Naive B cell (primary cell): ENCODE measurements at regions not wholly inside any gene's neighbourhood (a gene's known extent, or its start where the extent isn't known, plus 50 kb on each side); places are given as distances from the start of the nearest gene placed in this dataset.
A peak's percentile ranks its signal among the peaks of the same experiment; 100 is the strongest.

ENCODE experiments used
- ATAC-seq, 2 donors: fragments of 150-1000 bp; cut with Tn5 transposase; 2 replicates each; pipeline ENCODE4 v1.10.0; 2021; ENCODE audit warnings: low read depth in 2 of 2, mild to moderate bottlenecking in 2 of 2, moderate library complexity in 2 of 2
- DNase-seq: peaks from one replicate; pipeline ENCODE4 v3.0.0; 2022
- H3K27ac Mint-ChIP-seq, 6 donors: one replicate each; pipeline ENCODE4 v1.8.0; 2020 to 2022; ENCODE audit warnings: mild to moderate bottlenecking in 6 of 6, mixed read lengths in 6 of 6, moderate library complexity in 5 of 6, inconsistent platforms in 2 of 6
- H3K27me3 Mint-ChIP-seq, 3 donors: one replicate each; pipeline ENCODE4 v1.8.0; 2021 to 2022; ENCODE audit warnings: mixed read lengths in 3 of 3, mild to moderate bottlenecking in 1 of 3
- H3K36me3 Mint-ChIP-seq, 2 donors: one replicate each; pipeline ENCODE4 v1.8.0; 2020 to 2022; ENCODE audit warnings: mixed read lengths in 2 of 2, inconsistent platforms in 1 of 2, mild to moderate bottlenecking in 1 of 2
- H3K4me1 Mint-ChIP-seq, 3 donors: one replicate each; pipeline ENCODE4 v1.8.0; 2020 to 2022; ENCODE audit warnings: mixed read lengths in 3 of 3, inconsistent platforms in 1 of 3, mild to moderate bottlenecking in 1 of 3, moderate library complexity in 1 of 3
- H3K4me3 Mint-ChIP-seq, 8 donors: one replicate each; pipeline ENCODE4 v1.8.0; 2020 to 2022; ENCODE audit warnings: mild to moderate bottlenecking in 8 of 8, mixed read lengths in 8 of 8, moderate library complexity in 8 of 8, inconsistent platforms in 2 of 8
- H3K9me3 Mint-ChIP-seq, 7 donors: one replicate each; pipeline ENCODE4 v1.8.0; 2020 to 2022; ENCODE audit warnings: mixed read lengths in 7 of 7, mild to moderate bottlenecking in 5 of 7, inconsistent platforms in 2 of 7, moderate library complexity in 1 of 7

DNA sequence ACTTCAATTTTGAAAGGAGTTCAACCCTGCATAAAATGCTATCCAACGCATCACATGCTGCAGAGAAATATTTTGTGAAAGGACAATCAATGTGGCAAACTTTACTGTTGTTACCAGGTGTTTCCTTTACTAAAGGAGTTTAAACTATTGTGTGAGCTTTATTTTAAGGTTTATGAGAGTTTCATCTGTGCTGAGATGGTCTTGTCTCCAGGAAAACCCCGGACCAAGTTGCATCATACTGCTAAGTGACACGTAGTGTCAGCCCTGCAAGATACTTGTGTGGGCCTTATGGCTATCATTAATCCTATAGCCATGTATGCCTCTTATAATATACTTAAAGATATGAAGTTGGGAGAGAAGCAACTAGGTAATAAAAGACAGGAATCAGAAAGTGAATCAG lies 94.5 kb upstream of the EPHA6 start:
- Mint-ChIP-seq H3K27me3 (no peaks in the 10 kb centered on the region), H3K4me1 (no peaks in the 10 kb centered on the region), H3K9me3 (peaks cover 0 to 8% (median 4%) of the 10 kb centered on the region in 7 donors), H3K27ac (no peak overlapping the region), H3K4me3 (no peak overlapping the region), H3K36me3 (no peaks in the 10 kb centered on the region)
- ATAC-seq, result no peak
- DNase-seq, result no peak

DNA sequence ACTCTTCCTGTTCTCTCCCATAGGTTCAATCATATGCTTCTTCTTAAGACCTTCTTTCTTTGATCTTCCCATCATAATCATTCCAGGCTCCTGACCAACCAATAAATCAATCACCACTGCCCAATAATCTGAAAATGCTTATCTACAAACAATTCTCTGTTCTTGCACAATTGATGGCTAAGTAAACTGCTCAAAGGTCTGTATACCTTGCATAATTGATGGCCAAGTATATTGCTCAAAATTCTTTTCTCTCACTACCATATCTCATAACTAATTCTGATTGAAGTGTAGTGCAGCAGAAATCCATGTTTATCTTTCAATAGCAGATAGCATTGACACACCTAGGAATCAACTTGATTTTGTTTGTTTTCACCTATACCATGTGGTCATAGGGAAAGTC lies 83.4 kb upstream of the EPHA6 start:
- ATAC-seq (no peak), DNase-seq (no peak)
- H3K27ac Mint-ChIP-seq, result no peak overlapping the region
- H3K4me3 Mint-ChIP-seq, result no peak overlapping the region
- no peaks in the 10 kb centered on the region for H3K36me3 Mint-ChIP-seq
- H3K4me1 Mint-ChIP-seq, result no peaks in the 10 kb centered on the region
- peaks cover 0 to 5% (median 2%) of the 10 kb centered on the region in 7 donors for H3K9me3 Mint-ChIP-seq
- H3K27me3 Mint-ChIP-seq, result no peaks in the 10 kb centered on the region

DNA sequence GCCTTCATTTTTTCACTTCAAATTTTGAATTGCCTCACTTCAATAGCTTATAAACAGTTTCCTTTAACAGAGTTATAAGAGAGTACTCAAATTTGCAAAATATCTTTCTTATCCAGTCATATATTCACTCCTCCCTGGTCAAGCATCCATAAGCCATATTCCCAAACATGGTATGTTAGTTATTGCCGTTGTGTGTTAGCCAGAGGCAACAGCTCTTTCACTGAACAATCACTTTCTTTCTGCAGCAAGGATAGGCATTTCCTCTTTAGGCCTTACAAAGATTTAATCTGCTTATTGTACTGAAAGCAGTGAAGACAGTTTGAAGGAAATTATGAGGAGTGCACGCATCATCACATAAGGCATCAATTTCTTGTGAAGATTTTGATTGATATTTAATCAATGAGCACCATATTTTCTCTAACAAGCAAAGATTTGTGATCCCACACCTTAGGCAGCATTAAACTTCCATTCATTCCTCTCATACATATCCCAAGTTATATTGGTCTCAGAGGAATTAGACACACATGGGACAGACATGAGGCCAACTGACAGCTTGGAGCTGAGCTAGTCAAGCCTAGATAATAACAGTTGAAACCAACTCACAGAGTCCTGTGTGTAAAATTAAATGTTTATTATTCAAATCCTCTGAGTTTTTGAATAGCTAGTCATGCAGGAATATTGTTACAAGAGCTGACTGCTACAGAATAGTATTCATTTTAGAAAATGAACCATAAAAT lies 80.0 kb upstream of the EPHA6 start:
- no peak overlapping the region for H3K27ac Mint-ChIP-seq
- H3K27me3 Mint-ChIP-seq, result no peaks in the 10 kb centered on the region
- no peak for ATAC-seq
- no peaks in the 10 kb centered on the region for H3K36me3 Mint-ChIP-seq
- no peaks in the 10 kb centered on the region for H3K4me1 Mint-ChIP-seq
- H3K9me3 Mint-ChIP-seq, result peaks cover 0 to 6% (median 2%) of the 10 kb centered on the region in 7 donors
- H3K4me3 Mint-ChIP-seq, result no peak overlapping the region
- DNase-seq, result no peak

DNA sequence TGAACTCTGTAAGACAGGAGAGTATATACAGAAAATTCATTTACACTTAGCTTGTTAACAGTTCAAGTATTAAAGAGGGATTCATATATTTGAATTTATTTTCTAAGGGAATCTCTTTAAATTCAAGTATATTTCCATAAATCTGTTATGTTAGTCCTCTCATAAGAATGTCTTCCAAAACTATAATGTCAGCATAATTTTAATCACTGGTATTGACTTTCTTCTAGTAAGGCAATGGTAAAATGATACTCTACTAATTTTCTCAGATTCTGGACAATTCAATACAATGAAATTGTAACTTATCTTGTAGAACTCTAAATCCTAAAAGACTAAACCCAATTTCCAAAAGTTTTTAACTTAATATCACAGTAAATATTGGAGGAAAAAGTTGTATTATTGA lies 66.3 kb upstream of the EPHA6 start:
- no peaks in the 10 kb centered on the region for H3K4me1 Mint-ChIP-seq
- no peak for ATAC-seq
- H3K27ac Mint-ChIP-seq, result no peak overlapping the region
- no peaks in the 10 kb centered on the region for H3K27me3 Mint-ChIP-seq
- H3K36me3 Mint-ChIP-seq, result no peaks in the 10 kb centered on the region
- H3K4me3 Mint-ChIP-seq, result no peak overlapping the region
- DNase-seq, result no peak
- H3K9me3 Mint-ChIP-seq, result peaks cover 0 to 6% (median 0%) of the 10 kb centered on the region in 7 donors

DNA sequence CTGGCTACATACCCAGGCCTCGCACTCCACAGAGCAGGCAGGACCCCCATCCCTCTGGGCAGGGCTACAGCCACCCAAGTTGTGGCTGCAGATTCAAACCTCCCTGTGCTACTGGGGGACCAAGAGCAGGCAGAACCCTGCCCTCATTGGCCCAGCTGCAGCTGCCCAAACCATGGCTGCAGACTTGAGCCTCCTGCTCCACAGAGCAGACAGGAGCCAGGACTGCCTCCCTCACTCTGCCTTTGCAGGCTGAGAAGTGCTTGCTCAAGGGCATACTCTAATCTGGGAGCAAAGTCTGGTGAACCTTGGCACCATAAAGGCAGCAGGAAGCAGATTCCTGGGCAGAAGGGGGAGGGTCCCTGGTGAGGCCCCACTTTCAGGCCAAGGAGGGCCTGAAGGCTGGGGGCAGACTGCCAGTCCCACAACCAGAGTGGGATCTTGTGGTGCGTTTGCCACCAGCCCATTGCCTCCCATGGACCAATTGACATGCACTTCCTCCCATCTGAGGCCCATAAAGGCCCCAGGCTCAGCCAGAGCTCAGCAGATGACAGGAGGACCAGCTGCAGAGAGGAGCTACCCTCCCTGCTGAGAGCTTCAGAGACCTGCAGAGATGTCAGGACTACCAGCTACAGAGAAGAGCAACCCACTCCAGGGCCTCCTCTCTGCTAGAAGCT lies 64.2 kb upstream of the EPHA6 start:
- Mint-ChIP-seq H3K9me3 (peaks cover 0 to 6% (median 1%) of the 10 kb centered on the region in 7 donors), H3K4me3 (no peak overlapping the region), H3K27ac (no peak overlapping the region), H3K36me3 (no peaks in the 10 kb centered on the region), H3K4me1 (no peaks in the 10 kb centered on the region), H3K27me3 (no peaks in the 10 kb centered on the region)
- DNase-seq (no peak), ATAC-seq (no peak)

DNA sequence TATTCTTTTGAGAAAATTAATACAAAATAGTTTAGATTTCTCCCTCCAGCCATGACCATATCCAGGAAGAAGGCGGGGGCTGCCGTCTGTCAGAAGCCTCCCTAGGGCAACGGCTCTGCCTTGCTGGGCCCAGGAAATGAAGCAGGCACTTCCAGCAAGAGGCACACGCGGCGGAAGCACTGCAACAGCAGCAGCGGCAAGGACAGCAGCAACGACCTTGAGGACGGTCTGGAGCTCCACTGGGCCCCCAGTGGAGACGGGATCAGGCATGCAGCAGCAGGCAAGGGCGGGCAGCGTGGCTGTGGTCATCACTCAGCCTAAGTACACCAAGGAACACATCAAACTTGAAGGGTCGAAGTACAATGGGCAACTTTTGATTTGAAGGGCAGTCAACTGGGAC lies 61.3 kb upstream of the EPHA6 start:
- DNase-seq (no peak), ATAC-seq (no peak)
- H3K27ac Mint-ChIP-seq, result no peak overlapping the region
- no peaks in the 10 kb centered on the region for H3K4me1 Mint-ChIP-seq
- H3K9me3 Mint-ChIP-seq, result peaks cover 0 to 9% (median 0%) of the 10 kb centered on the region in 7 donors
- H3K36me3 Mint-ChIP-seq, result no peaks in the 10 kb centered on the region
- no peaks in the 10 kb centered on the region for H3K27me3 Mint-ChIP-seq
- H3K4me3 Mint-ChIP-seq, result no peak overlapping the region

DNA sequence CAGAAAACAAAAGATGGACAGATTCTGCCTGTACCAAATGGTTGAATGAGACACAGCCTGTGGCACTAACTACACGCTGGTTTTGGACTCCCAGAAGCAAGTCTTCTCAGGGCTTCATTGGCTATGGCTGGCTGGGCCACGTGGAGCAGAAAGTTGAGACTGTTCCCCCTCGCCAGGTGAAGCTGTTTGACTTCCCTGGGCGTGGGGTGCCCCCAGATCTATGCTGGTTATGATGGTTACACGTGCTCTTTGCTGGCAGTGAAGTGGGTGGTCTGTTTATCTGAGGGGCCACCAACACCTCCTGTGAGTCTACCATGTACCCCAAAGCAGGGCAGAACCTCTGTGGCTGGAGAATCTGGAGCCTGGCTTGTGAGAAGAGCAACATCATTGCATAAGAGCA lies 60.3 kb upstream of the EPHA6 start:
- H3K4me3 Mint-ChIP-seq, result no peak overlapping the region
- no peaks in the 10 kb centered on the region for H3K27me3 Mint-ChIP-seq
- H3K4me1 Mint-ChIP-seq, result no peaks in the 10 kb centered on the region
- H3K27ac Mint-ChIP-seq, result no peak overlapping the region
- no peak for ATAC-seq
- H3K36me3 Mint-ChIP-seq, result no peaks in the 10 kb centered on the region
- DNase-seq, result no peak
- peaks cover 0 to 9% (median 0%) of the 10 kb centered on the region in 7 donors for H3K9me3 Mint-ChIP-seq

DNA sequence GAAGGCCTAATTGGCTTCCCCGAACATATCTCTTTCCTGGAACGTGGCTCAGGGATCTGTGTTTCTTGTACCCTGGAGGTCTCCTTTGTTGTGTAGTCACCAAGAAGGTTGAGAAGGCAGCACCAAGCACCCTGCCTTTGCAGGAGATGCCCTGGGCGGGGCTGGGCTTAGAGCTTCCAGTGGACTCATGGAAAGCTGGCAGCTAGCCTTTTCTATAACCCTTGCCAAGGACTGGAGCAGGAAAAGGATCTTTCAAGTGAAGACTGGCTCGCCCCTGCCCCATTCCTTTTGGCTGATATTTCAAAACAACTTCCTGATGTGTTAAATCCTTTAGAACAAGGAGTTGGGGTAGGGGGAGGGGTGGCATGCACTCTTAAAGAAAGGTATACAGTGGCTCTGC lies 58.9 kb upstream of the EPHA6 start:
- H3K36me3 Mint-ChIP-seq, result no peaks in the 10 kb centered on the region
- no peak overlapping the region for H3K4me3 Mint-ChIP-seq
- no peak for ATAC-seq
- no peaks in the 10 kb centered on the region for H3K4me1 Mint-ChIP-seq
- DNase-seq, result no peak
- H3K27me3 Mint-ChIP-seq, result no peaks in the 10 kb centered on the region
- peaks cover 0 to 7% (median 0%) of the 10 kb centered on the region in 7 donors for H3K9me3 Mint-ChIP-seq
- no peak overlapping the region for H3K27ac Mint-ChIP-seq

DNA sequence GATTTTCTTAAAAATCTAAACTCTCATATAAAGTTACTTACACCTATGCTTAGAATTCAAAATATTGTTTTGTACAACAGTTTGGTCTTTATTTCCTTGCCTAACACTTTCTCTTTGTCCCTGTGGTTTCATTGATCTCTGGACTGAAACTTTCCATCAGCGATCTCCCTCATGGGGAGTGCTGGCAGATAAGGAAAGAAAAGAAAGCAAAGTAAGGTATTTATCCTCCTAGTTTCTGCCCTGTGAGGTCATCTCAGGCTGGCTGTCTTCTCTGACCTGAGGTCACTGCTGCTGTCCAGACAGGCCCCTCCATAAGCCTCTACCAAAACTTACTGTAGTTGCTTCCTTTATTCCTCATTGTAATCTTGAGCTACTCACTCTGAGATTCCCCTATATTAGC lies 57.9 kb upstream of the EPHA6 start:
- peak overlapping the region in 1 of 6 donors; percentile 1 for H3K27ac Mint-ChIP-seq
- no peaks in the 10 kb centered on the region for H3K4me1 Mint-ChIP-seq
- H3K9me3 Mint-ChIP-seq, result peaks cover 0 to 7% (median 0%) of the 10 kb centered on the region in 7 donors
- ATAC-seq, result no peak
- no peak for DNase-seq
- no peak overlapping the region for H3K4me3 Mint-ChIP-seq
- no peaks in the 10 kb centered on the region for H3K27me3 Mint-ChIP-seq
- H3K36me3 Mint-ChIP-seq, result no peaks in the 10 kb centered on the region

DNA sequence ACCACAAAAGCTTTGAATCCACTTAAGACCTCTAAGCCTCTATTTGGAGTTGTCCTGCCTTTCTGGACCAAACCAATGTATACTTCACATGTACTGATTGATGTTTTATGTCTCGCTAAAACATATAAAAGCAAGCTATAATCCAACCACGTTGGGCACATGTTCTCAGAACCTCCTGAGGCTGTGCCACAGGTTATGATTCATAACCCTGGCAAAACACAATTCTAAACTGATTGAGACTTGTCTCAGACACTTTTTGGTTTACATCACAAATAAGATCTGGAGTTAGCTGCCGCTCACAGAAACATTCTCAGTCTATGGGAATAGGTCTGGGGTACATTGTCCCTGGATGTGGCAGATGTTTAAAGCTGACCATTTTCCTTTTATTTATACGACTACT lies 53.4 kb upstream of the EPHA6 start:
- Mint-ChIP-seq H3K4me1 (no peaks in the 10 kb centered on the region), H3K36me3 (no peaks in the 10 kb centered on the region), H3K9me3 (peaks cover 0 to 5% (median 3%) of the 10 kb centered on the region in 7 donors), H3K4me3 (no peak overlapping the region), H3K27me3 (no peaks in the 10 kb centered on the region), H3K27ac (no peak overlapping the region)
- DNase-seq, result no peak
- no peak for ATAC-seq
